IMR-90 (cell line): ENCODE measurements at regions not wholly inside any gene's neighbourhood (a gene's known extent, or its start where the extent isn't known, plus 50 kb on each side); places are given as distances from the start of the nearest gene placed in this dataset.

Experiments
- ATAC-seq: fragments of 200-7000 bp; cut with Tn5 transposase; 2 replicates; pipeline ENCODE4 v1.9.1; 2020; ENCODE audit warnings: low read depth, mild to moderate bottlenecking, moderate library complexity
- BruUV-seq: library from RNA; stranded (reverse); fragments of 400-500 nt; replicated peaks from 2 replicates; lab custom pipeline; 2021; lab: Mats Ljungman, UMichigan
- CTCF ChIA-PET: fragments of 300-600 bp; formaldehyde crosslinking; extraction: SDS; loops from one replicate; lab custom pipeline; 2021; ENCODE audit warnings: antibody characterized with exemption; lab: Yijun Ruan, JAX
- POLR2A ChIA-PET: fragments of 300-600 bp; sonication (Branson Sonifier 250); formaldehyde crosslinking; loops from one replicate; lab custom pipeline; 2022; ENCODE audit warnings: antibody characterized with exemption; ENCODE audit not compliant: unreplicated experiment; lab: Charles Lee
- DNase-seq: peaks from one replicate; pipeline ENCODE4 v3.0.0; 2013
- H2AFZ ChIP-seq: replicated peaks from 2 replicates; pipeline ENCODE3; 2013; ENCODE audit warnings: low read length, mild to moderate bottlenecking; ENCODE audit not compliant: poor library complexity
- H2AK5ac ChIP-seq: 2 replicates; pipeline ENCODE4 v1.6.1; 2013; ENCODE audit warnings: low read depth, low read length, inconsistent platforms
- H2AK9ac ChIP-seq: replicated peaks from 2 replicates; pipeline ENCODE3; 2013; ENCODE audit warnings: mild to moderate bottlenecking, low read depth, low read length, moderate library complexity; ENCODE audit not compliant: poor library complexity
- H2BK120ac ChIP-seq: 2 replicates; pipeline ENCODE4 v1.6.1; 2013; ENCODE audit warnings: low read depth, low read length, inconsistent platforms
- H2BK15ac ChIP-seq: 3 replicates; pipeline ENCODE4 v1.6.1; 2013; ENCODE audit warnings: low read depth, low read length, inconsistent platforms
- H2BK20ac ChIP-seq: 2 replicates; pipeline ENCODE4 v1.6.1; 2013; ENCODE audit warnings: low read depth, mild to moderate bottlenecking, inconsistent platforms, low read length, moderate library complexity
- H2BK5ac ChIP-seq: 2 replicates; pipeline ENCODE4 v1.6.1; 2013; ENCODE audit warnings: mild to moderate bottlenecking, low read depth, low read length, inconsistent platforms; ENCODE audit not compliant: poor library complexity, severe bottlenecking
- H3K14ac ChIP-seq: replicated peaks from 2 replicates; pipeline ENCODE4 v1.6.1; 2013; ENCODE audit warnings: low read depth, low read length, inconsistent platforms
- H3K18ac ChIP-seq: 2 replicates; pipeline ENCODE4 v1.6.1; 2013; ENCODE audit warnings: low read depth, low read length, control low read depth
- H3K23ac ChIP-seq: 2 replicates; pipeline ENCODE4 v1.6.1; 2013; ENCODE audit warnings: low read depth, low read length, inconsistent platforms
- H3K27ac ChIP-seq: 2 replicates; pipeline ENCODE4 v1.5.1; 2013; ENCODE audit warnings: mild to moderate bottlenecking, control low read depth, low read length; ENCODE audit not compliant: insufficient read depth
- H3K27me3 ChIP-seq: 2 replicates; pipeline ENCODE4 v1.6.1; 2013; ENCODE audit warnings: low read length; ENCODE audit not compliant: control insufficient read depth, insufficient read depth
- H3K36me3 ChIP-seq: 2 replicates; pipeline ENCODE4 v1.6.1; 2013; ENCODE audit warnings: low read length, mixed read lengths; ENCODE audit not compliant: control insufficient read depth, insufficient read depth
- H3K4ac ChIP-seq: 2 replicates; pipeline ENCODE4 v1.6.1; 2013; ENCODE audit warnings: low read depth, low read length, inconsistent platforms
- H3K4me1 ChIP-seq: 2 replicates; pipeline ENCODE4 v1.6.1; 2013; ENCODE audit warnings: low read length, mixed read lengths; ENCODE audit not compliant: control insufficient read depth, insufficient read depth
- H3K4me2 ChIP-seq: 2 replicates; pipeline ENCODE4 v1.6.1; 2013; ENCODE audit warnings: low read depth, mild to moderate bottlenecking, control low read depth, low read length, moderate library complexity
- H3K4me3 ChIP-seq: 2 replicates; pipeline ENCODE4 v1.5.1; 2013; ENCODE audit warnings: low read depth, mild to moderate bottlenecking, control low read depth, low read length, moderate library complexity; ENCODE audit not compliant: insufficient read depth
- H3K56ac ChIP-seq: 2 replicates; pipeline ENCODE4 v1.6.1; 2013; ENCODE audit warnings: low read length, inconsistent platforms; ENCODE audit not compliant: insufficient read depth; ENCODE audit errors: extremely low read depth
- H3K79me1 ChIP-seq, 2 experiments: 2 replicates each; pipeline ENCODE4 v1.6.1; 2013; ENCODE audit warnings: low read length in 2 of 2, inconsistent platforms in 1 of 2, low read depth in 1 of 2
- H3K9ac ChIP-seq: 2 replicates; pipeline ENCODE4 v1.6.1; 2013; ENCODE audit warnings: low read depth, low read length, control low read depth
- H3K9me1 ChIP-seq: 2 replicates; pipeline ENCODE4 v1.6.1; 2013; ENCODE audit warnings: low read length, inconsistent platforms; ENCODE audit not compliant: insufficient read depth
- H3K9me3 ChIP-seq: 2 replicates; pipeline ENCODE4 v1.6.1; 2013; ENCODE audit warnings: low read length; ENCODE audit not compliant: control insufficient read depth, insufficient read depth
- H4K20me1 ChIP-seq: 2 replicates; pipeline ENCODE4 v1.6.1; 2013; ENCODE audit warnings: low read length, inconsistent platforms; ENCODE audit not compliant: insufficient read depth
- H4K5ac ChIP-seq: 2 replicates; pipeline ENCODE4 v1.6.1; 2013; ENCODE audit warnings: mild to moderate bottlenecking, low read depth, low read length, control low read depth
- H4K8ac ChIP-seq, 2 experiments: 2 replicates each; pipeline ENCODE4 v1.6.1; 2013; ENCODE audit warnings: low read depth in 2 of 2, low read length in 2 of 2, control low read depth in 1 of 2, inconsistent platforms in 1 of 2
- H4K91ac ChIP-seq: 2 replicates; pipeline ENCODE4 v1.6.1; 2013; ENCODE audit warnings: low read depth, low read length, inconsistent platforms; ENCODE audit not compliant: insufficient read depth
- CHD1 ChIP-seq: IDR thresholded peaks from 2 replicates; pipeline ENCODE4 v1.6.1; 2012; ENCODE audit warnings: low read depth, low read length, improper control_type of control experiment
- ELK1 ChIP-seq: fragments of 150-350 bp; IDR thresholded peaks from 2 replicates; pipeline ENCODE4 v1.6.1; 2016; ENCODE audit warnings: low read depth, mild to moderate bottlenecking, low read length, moderate library complexity, borderline replicate concordance
- FOS ChIP-seq: fragments of 150-350 bp; IDR thresholded peaks from 2 replicates; pipeline ENCODE4 v1.6.1; 2016; ENCODE audit warnings: low read depth, low read length
- MAFK ChIP-seq: IDR thresholded peaks from 2 replicates; pipeline ENCODE4 v1.6.1; 2012; ENCODE audit warnings: low read depth, low read length, improper control_type of control experiment
- MAZ ChIP-seq: IDR thresholded peaks from 2 replicates; pipeline ENCODE4 v1.6.1; 2012; ENCODE audit warnings: low read depth, mild to moderate bottlenecking, low read length, improper control_type of control experiment, moderate library complexity, borderline replicate concordance
- NFE2L2 ChIP-seq: fragments of 150-350 bp; IDR thresholded peaks from 2 replicates; pipeline ENCODE4 v1.6.1; 2016; ENCODE audit warnings: low read depth, mild to moderate bottlenecking, low read length
- POLR2A ChIP-seq: IDR thresholded peaks from 2 replicates; pipeline ENCODE4 v1.6.1; 2012; ENCODE audit warnings: mild to moderate bottlenecking, low read depth, low read length
- RAD21 ChIP-seq: IDR thresholded peaks from 2 replicates; pipeline ENCODE4 v1.6.1; 2012; ENCODE audit warnings: low read length, improper control_type of control experiment
- RCOR1 ChIP-seq: IDR thresholded peaks from 2 replicates; pipeline ENCODE4 v1.6.1; 2012; ENCODE audit warnings: mild to moderate bottlenecking, low read length, improper control_type of control experiment; ENCODE audit not compliant: insufficient replicate concordance
- RFX5 ChIP-seq: IDR thresholded peaks from 2 replicates; pipeline ENCODE4 v1.8.0; 2012; ENCODE audit warnings: low read depth, mild to moderate bottlenecking, low read length, moderate library complexity
- USF2 ChIP-seq: fragments of 150-350 bp; IDR thresholded peaks from 2 replicates; pipeline ENCODE4 v1.6.1; 2017; ENCODE audit warnings: mild to moderate bottlenecking, antibody characterized with exemption, low read length, low read depth
- WGBS, 2 experiments: methylation state at CpG; one replicate each; pipeline versions ENCODE4 v1.1.5 to v1.1.7; 2013; ENCODE audit warnings: missing lambda C conversion rate in 2 of 2; ENCODE audit not compliant: insufficient read length in 1 of 2; ENCODE audit errors: extremely low coverage in 2 of 2; 5-methylcytosine and 5-hydroxymethylcytosine counted together
- dilution Hi-C: fragments of 300-500 bp; cut with HindIII; formaldehyde crosslinking; loops from one replicate; pipeline ENCODE4 v1.14.3; 2018; ENCODE audit warnings: low sequenced_read_pairs; ENCODE audit not compliant: unreplicated experiment
- in situ Hi-C: fragments of 300-500 bp; cut with MboI; formaldehyde crosslinking; loops from 3 replicates; pipeline ENCODE4 v1.14.3; 2019; ENCODE audit warnings: low sequenced_read_pairs, inconsistent platforms, mixed read lengths
- intact Hi-C: fragments of 100-400 bp; cut with micrococcal nuclease; formaldehyde crosslinking; loops from 2 replicates; pipeline ENCODE4 v1.10.0; 2022

GRCh38 chr3:105093371-105094252, 273.1 kb upstream of the ALCAM start:
- Histone ChIP-seq H2AK9ac (no peak overlapping the region), H3K27me3 (no peaks in the 10 kb centered on the region), H3K18ac (no peak overlapping the region), H4K91ac (no peak overlapping the region), H3K36me3 (no peaks in the 10 kb centered on the region), H4K5ac (no peak overlapping the region), H3K4me1 (no peaks in the 10 kb centered on the region), H3K9ac (no peak overlapping the region), H3K9me3 (0 out of 2 replicates have a peak, but pooled peaks cover 1% of the 10 kb centered on the region), H3K79me1 (no peaks in the 10 kb centered on the region), H2BK15ac (no peak overlapping the region), H3K23ac (no peak overlapping the region), H2BK20ac (no peak overlapping the region), H3K56ac (no peak overlapping the region), H2AFZ (no peak overlapping the region), H3K27ac (no peak overlapping the region), H3K4me2 (no peak overlapping the region), H2BK120ac (no peak overlapping the region), H3K14ac (no peak overlapping the region), H2AK5ac (no peak overlapping the region), H2BK5ac (no peak overlapping the region), H3K4ac (no peak overlapping the region), H3K4me3 (no peak overlapping the region), H3K9me1 (no peaks in the 10 kb centered on the region), H4K8ac (no peak overlapping the region), H4K20me1 (no peaks in the 10 kb centered on the region)
- intact Hi-C loops = no loop called here
- no TSS peak for BruUV-seq
- WGBS, 2 experiments = 33% methylated on average over 1 of the region's 7 CpGs; no CpG with 5 or more reads in 1 of the 2 experiments
- TF ChIP-seq ELK1 (no peak), POLR2A (no peak), USF2 (no peak), RCOR1 (no peak), RFX5 (no peak), NFE2L2 (no peak), FOS (no peak), RAD21 (no peak), MAZ (no peak), CHD1 (no peak), MAFK (no peak)
- DNase-seq (no peak), ATAC-seq (no peak)
- in situ Hi-C loops = no loop called here
- dilution Hi-C loops = no loop called here
- ChIA-PET CTCF (no interaction called here), POLR2A (no interaction called here)
